ENCODE measurements at regions not wholly inside any gene's neighbourhood (a gene's known extent, or its start where the extent isn't known, plus 50 kb on each side); places are given as distances from the start of the nearest gene placed in this dataset.

- no peak for TF ChIP-seq TBP (IDR thresholded peaks at IDR 0.05; ENCODE audit: low read depth, low read length)
- no peak for TF ChIP-seq TAF1 (IDR thresholded peaks at IDR 0.05; ENCODE audit: low read depth, low read length)
- TF ChIP-seq, protein P1, sequence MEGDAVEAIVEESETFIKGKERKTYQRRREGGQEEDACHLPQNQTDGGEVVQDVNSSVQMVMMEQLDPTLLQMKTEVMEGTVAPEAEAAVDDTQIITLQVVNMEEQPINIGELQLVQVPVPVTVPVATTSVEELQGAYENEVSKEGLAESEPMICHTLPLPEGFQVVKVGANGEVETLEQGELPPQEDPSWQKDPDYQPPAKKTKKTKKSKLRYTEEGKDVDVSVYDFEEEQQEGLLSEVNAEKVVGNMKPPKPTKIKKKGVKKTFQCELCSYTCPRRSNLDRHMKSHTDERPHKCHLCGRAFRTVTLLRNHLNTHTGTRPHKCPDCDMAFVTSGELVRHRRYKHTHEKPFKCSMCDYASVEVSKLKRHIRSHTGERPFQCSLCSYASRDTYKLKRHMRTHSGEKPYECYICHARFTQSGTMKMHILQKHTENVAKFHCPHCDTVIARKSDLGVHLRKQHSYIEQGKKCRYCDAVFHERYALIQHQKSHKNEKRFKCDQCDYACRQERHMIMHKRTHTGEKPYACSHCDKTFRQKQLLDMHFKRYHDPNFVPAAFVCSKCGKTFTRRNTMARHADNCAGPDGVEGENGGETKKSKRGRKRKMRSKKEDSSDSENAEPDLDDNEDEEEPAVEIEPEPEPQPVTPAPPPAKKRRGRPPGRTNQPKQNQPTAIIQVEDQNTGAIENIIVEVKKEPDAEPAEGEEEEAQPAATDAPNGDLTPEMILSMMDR (IDR thresholded peaks at IDR 0.05; ENCODE audit: control extremely low read depth in 1 of 3, insufficient read depth in 1 of 3, low read depth in 1 of 3, low read length in 3 of 3) = no peak
Measured at GRCh38 chr9:93898502-93899426, 56.4 kb downstream of the BARX1 start.
